ENCODE measurements at regions not wholly inside any gene's neighbourhood (a gene's known extent, or its start where the extent isn't known, plus 50 kb on each side); places are given as distances from the start of the nearest gene placed in this dataset.

GRCh38 chr2:52974127-52974526 lies 793.5 kb upstream of the CHAC2 start:
- Histone ChIP-seq H3K27ac (no peak overlapping the region), H3K27me3 (no peaks in the 10 kb centered on the region), H3K4me3 (no peak overlapping the region), H3K36me3 (no peaks in the 10 kb centered on the region), H3K9me3 (no peaks in the 10 kb centered on the region), H3K4me1 (no peaks in the 10 kb centered on the region)
- TF ChIP-seq POLR2A (IDR thresholded peaks at IDR 0.05) (no peak), CTCF (IDR thresholded peaks at IDR 0.05) (no peak)
- DNase-seq, result no peak

- DNase-seq, result no peak
- Histone ChIP-seq H3K36me3 (no peaks in the 10 kb centered on the region), H3K27me3 (no peaks in the 10 kb centered on the region), H3K4me1 (no peaks in the 10 kb centered on the region), H3K9me3 (no peaks in the 10 kb centered on the region), H3K4me3 (no peak overlapping the region), H3K27ac (no peak overlapping the region)
- TF ChIP-seq POLR2A (IDR thresholded peaks at IDR 0.05), result no peak
- TF ChIP-seq CTCF (IDR thresholded peaks at IDR 0.05), result no peak
Observed at GRCh38 chr2:52970642-52971041, 797.0 kb upstream of the CHAC2 start.

- H3K9me3 ChIP-seq, result no peaks in the 10 kb centered on the region
- TF ChIP-seq CTCF (IDR thresholded peaks at IDR 0.05), result no peak
- no peak for TF ChIP-seq POLR2A (IDR thresholded peaks at IDR 0.05)
- no peak overlapping the region for H3K4me3 ChIP-seq
- H3K4me1 ChIP-seq, result no peaks in the 10 kb centered on the region
- no peaks in the 10 kb centered on the region for H3K27me3 ChIP-seq
- no peaks in the 10 kb centered on the region for H3K36me3 ChIP-seq
- DNase-seq, result no peak
- no peak overlapping the region for H3K27ac ChIP-seq
Observed at GRCh38 chr2:52968043-52968442, 799.6 kb upstream of the CHAC2 start.

- TF ChIP-seq CTCF (IDR thresholded peaks at IDR 0.05) (no peak), POLR2A (IDR thresholded peaks at IDR 0.05) (no peak)
- no peak overlapping the region for H3K4me3 ChIP-seq
- no peaks in the 10 kb centered on the region for H3K27me3 ChIP-seq
- DNase-seq, result no peak
- no peak overlapping the region for H3K27ac ChIP-seq
- no peaks in the 10 kb centered on the region for H3K36me3 ChIP-seq
- no peaks in the 10 kb centered on the region for H3K4me1 ChIP-seq
- H3K9me3 ChIP-seq, result no peaks in the 10 kb centered on the region
Observed at GRCh38 chr2:52964916-52965530, 802.6 kb upstream of the CHAC2 start.

GRCh38 chr2:52961403-52961802 lies 806.2 kb upstream of the CHAC2 start:
- H3K9me3 ChIP-seq, result no peaks in the 10 kb centered on the region

More at GRCh38 chr2:52961403-52961802, 806.2 kb upstream of the CHAC2 start:
- no peak for TF ChIP-seq CTCF (IDR thresholded peaks at IDR 0.05)
- no peak for DNase-seq
- no peak overlapping the region for H3K27ac ChIP-seq
- H3K4me3 ChIP-seq, result no peak overlapping the region
- no peaks in the 10 kb centered on the region for H3K27me3 ChIP-seq
- H3K36me3 ChIP-seq, result no peaks in the 10 kb centered on the region
- no peaks in the 10 kb centered on the region for H3K4me1 ChIP-seq

Measured in Peyer's patch (tissue), 4 donors.